Mesenchymal stem cell (in vitro differentiated cells and primary cell): ENCODE measurements at regions not wholly inside any gene's neighbourhood (a gene's known extent, or its start where the extent isn't known, plus 50 kb on each side); places are given as distances from the start of the nearest gene placed in this dataset.

Experiments used
- DNase-seq: peaks from one replicate; pipeline ENCODE4 v3.0.0-alpha.2; 2013
- H2AFZ ChIP-seq: one replicate; pipeline ENCODE4 v1.6.1; 2013; ENCODE audit warnings: low read depth, mild to moderate bottlenecking, control low read depth, inconsistent platforms, low read length, moderate library complexity
- H2AK5ac ChIP-seq: 2 replicates; pipeline ENCODE4 v1.6.1; 2013; ENCODE audit warnings: low read length, moderate library complexity, mild to moderate bottlenecking, inconsistent platforms; ENCODE audit not compliant: severe bottlenecking
- H2BK120ac ChIP-seq: one replicate; pipeline ENCODE4 v1.6.1; 2013; ENCODE audit warnings: low read depth, mild to moderate bottlenecking, inconsistent platforms, low read length, moderate library complexity
- H2BK12ac ChIP-seq, 2 experiments: one replicate each; pipeline ENCODE4 v1.6.1; 2013; ENCODE audit warnings: inconsistent platforms in 2 of 2, low read length in 2 of 2, mild to moderate bottlenecking in 2 of 2, moderate library complexity in 2 of 2, control low read depth in 1 of 2
- H2BK15ac ChIP-seq: one replicate; pipeline ENCODE4 v1.6.1; 2013; ENCODE audit warnings: mild to moderate bottlenecking, low read depth, inconsistent platforms; ENCODE audit not compliant: poor library complexity, severe bottlenecking
- H2BK5ac ChIP-seq: 2 replicates; pipeline ENCODE4 v1.6.1; 2013; ENCODE audit warnings: low read depth, mild to moderate bottlenecking, low read length, control low read depth, inconsistent platforms; ENCODE audit not compliant: poor library complexity, severe bottlenecking
- H3K14ac ChIP-seq, 2 experiments: one replicate each; pipeline ENCODE4 v1.6.1; 2013; ENCODE audit warnings: inconsistent platforms in 2 of 2, low read length in 2 of 2, control low read depth in 1 of 2, mild to moderate bottlenecking in 1 of 2, moderate library complexity in 1 of 2
- H3K18ac ChIP-seq, 2 experiments: one replicate each; pipeline ENCODE4 v1.6.1; 2013; ENCODE audit warnings: inconsistent platforms in 2 of 2, low read length in 2 of 2, control low read depth in 1 of 2, low read depth in 1 of 2, mild to moderate bottlenecking in 1 of 2
- H3K23ac ChIP-seq, 2 experiments: one replicate each; pipeline ENCODE4 v1.6.1; 2013; ENCODE audit warnings: inconsistent platforms in 2 of 2, low read length in 2 of 2, mild to moderate bottlenecking in 2 of 2, moderate library complexity in 2 of 2, control low read depth in 1 of 2
- H3K27ac ChIP-seq: 2 replicates; pipeline ENCODE4 v1.5.1; 2013; ENCODE audit warnings: mild to moderate bottlenecking, moderate library complexity, low read length, control low read depth, inconsistent platforms; ENCODE audit not compliant: poor library complexity, severe bottlenecking
- H3K27me3 ChIP-seq, 2 experiments: 2 replicates each; pipeline versions ENCODE4 v1.6.1 to v1.7.0; 2013; ENCODE audit warnings: low read length in 2 of 2, mild to moderate bottlenecking in 2 of 2, moderate library complexity in 2 of 2, control low read depth in 1 of 2, inconsistent platforms in 1 of 2; ENCODE audit not compliant: control insufficient read depth in 1 of 2, insufficient read depth in 1 of 2
- H3K36me3 ChIP-seq, 2 experiments: 2 replicates each; pipeline versions ENCODE4 v1.6.1 to v1.7.0; 2013; ENCODE audit warnings: low read length in 2 of 2, control low read depth in 1 of 2, inconsistent platforms in 1 of 2, low read depth in 1 of 2, mild to moderate bottlenecking in 1 of 2; ENCODE audit not compliant: insufficient read depth in 2 of 2, control insufficient read depth in 1 of 2
- H3K4ac ChIP-seq, 2 experiments: one replicate each; pipeline ENCODE4 v1.6.1; 2013; ENCODE audit warnings: inconsistent platforms in 2 of 2, low read length in 2 of 2, mild to moderate bottlenecking in 2 of 2, moderate library complexity in 2 of 2, control low read depth in 1 of 2, low read depth in 1 of 2
- H3K4me1 ChIP-seq: 2 replicates; pipeline ENCODE4 v1.6.1; 2013; ENCODE audit warnings: low read depth, low read length, control low read depth; ENCODE audit not compliant: control insufficient read depth, insufficient read depth
- H3K4me2 ChIP-seq: 2 replicates; pipeline ENCODE4 v1.6.1; 2013; ENCODE audit warnings: low read length, mild to moderate bottlenecking, inconsistent platforms; ENCODE audit not compliant: poor library complexity, severe bottlenecking
- H3K4me3 ChIP-seq, 2 experiments: 2 replicates each; pipeline versions ENCODE4 v1.5.1 to v1.7.0; 2013; ENCODE audit warnings: low read length in 2 of 2, mild to moderate bottlenecking in 2 of 2, control low read depth in 1 of 2, low read depth in 1 of 2; ENCODE audit not compliant: insufficient read depth in 1 of 2
- H3K79me1 ChIP-seq: replicated peaks from 2 replicates; pipeline ENCODE4 v1.6.1; 2013; ENCODE audit warnings: mild to moderate bottlenecking, control low read depth, low read length, inconsistent platforms; ENCODE audit not compliant: poor library complexity, severe bottlenecking
- H3K9ac ChIP-seq: 2 replicates; pipeline ENCODE4 v1.7.0; 2013; ENCODE audit warnings: mild to moderate bottlenecking, low read length, moderate library complexity
- H3K9me3 ChIP-seq: 2 replicates; pipeline ENCODE4 v1.7.0; 2013; ENCODE audit warnings: mild to moderate bottlenecking, low read length; ENCODE audit not compliant: control insufficient read depth
- H4K8ac ChIP-seq: one replicate; pipeline ENCODE4 v1.6.1; 2013; ENCODE audit warnings: inconsistent platforms, mild to moderate bottlenecking, low read length, moderate library complexity
- H4K91ac ChIP-seq: one replicate; pipeline ENCODE4 v1.6.1; 2013; ENCODE audit warnings: mild to moderate bottlenecking, low read length, inconsistent platforms
- WGBS: methylation state at CpG from one replicate; pipeline ENCODE4 v1.1.7; 2013; ENCODE audit warnings: mixed read lengths; 5-methylcytosine and 5-hydroxymethylcytosine counted together

DNA sequence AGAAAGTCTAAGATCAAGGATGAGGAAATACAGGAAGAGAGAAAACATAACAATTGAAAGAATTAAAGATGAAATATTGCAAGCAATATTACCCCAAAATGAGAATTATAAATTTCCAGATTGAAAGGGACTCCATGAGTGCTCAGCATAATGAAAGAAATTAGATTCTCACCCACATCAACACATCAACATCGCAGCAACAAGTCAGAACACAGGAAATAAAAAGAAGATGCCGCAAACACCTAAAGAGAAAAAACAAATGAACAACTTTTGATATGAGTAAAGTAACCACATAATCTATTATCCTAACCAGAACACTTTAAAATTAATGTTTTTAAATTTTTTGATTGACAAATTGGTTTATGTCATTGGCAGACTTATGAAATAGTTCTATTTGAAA is 318.3 kb upstream of the PTGER4 start:
- WGBS = 100% methylated on average over 1 of the region's 2 CpGs
- no peak overlapping the region for H2BK120ac ChIP-seq

DNA sequence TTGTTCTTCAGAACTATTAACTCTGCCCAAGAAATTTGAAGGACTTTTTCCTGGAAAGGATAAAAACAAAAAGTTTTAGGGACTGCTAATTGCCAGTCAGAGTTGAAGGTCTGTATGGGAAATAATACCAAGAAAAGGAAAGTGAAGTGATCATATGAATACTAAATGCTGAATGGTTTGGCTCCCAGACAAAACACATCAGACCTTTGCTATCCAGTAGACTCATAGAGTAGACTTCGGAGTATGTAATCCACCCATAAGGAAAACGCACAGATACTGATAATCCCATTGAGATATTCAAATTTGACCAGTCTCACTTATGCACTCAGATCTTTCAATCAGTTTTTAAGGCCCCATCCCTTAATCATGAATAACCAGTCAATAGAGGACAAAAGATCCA is 319.0 kb upstream of the PTGER4 start:
- Histone ChIP-seq H2BK120ac (no peak overlapping the region), H2AK5ac (no peak overlapping the region), H3K4me1 (no peaks in the 10 kb centered on the region), H2AFZ (no peak overlapping the region), H3K23ac (no peak overlapping the region), H4K8ac (no peak overlapping the region), H3K36me3 (no peaks in the 10 kb centered on the region), H3K9ac (no peak overlapping the region), H3K27ac (no peak overlapping the region), H4K91ac (no peak overlapping the region), H2BK5ac (no peak overlapping the region), H3K4me3 (no peak overlapping the region), H3K79me1 (no peaks in the 10 kb centered on the region), H3K4ac (no peak overlapping the region), H3K4me2 (no peak overlapping the region), H3K18ac (no peak overlapping the region), H2BK15ac (no peak overlapping the region), H2BK12ac (no peak overlapping the region), H3K9me3 (no peaks in the 10 kb centered on the region), H3K14ac (no peak overlapping the region), H3K27me3 (no peaks in the 10 kb centered on the region)
- 94% methylated on average over 2 of the region's 2 CpGs for WGBS
- no peak for DNase-seq

More for the DNA sequence above, 318.3 kb upstream of the PTGER4 start:
- Histone ChIP-seq H3K4me3 (no peak overlapping the region), H3K4me1 (no peaks in the 10 kb centered on the region), H3K18ac (no peak overlapping the region), H3K27me3 (no peaks in the 10 kb centered on the region), H3K4ac (no peak overlapping the region), H3K79me1 (no peaks in the 10 kb centered on the region), H3K23ac (no peak overlapping the region), H2BK5ac (no peak overlapping the region), H2AK5ac (no peak overlapping the region), H3K27ac (no peak overlapping the region), H3K4me2 (no peak overlapping the region), H2BK15ac (no peak overlapping the region), H3K9me3 (no peaks in the 10 kb centered on the region), H3K14ac (no peak overlapping the region), H2BK12ac (no peak overlapping the region), H3K36me3 (no peaks in the 10 kb centered on the region), H2AFZ (no peak overlapping the region), H4K8ac (no peak overlapping the region), H4K91ac (no peak overlapping the region), H3K9ac (no peak overlapping the region)
- no peak for DNase-seq

DNA sequence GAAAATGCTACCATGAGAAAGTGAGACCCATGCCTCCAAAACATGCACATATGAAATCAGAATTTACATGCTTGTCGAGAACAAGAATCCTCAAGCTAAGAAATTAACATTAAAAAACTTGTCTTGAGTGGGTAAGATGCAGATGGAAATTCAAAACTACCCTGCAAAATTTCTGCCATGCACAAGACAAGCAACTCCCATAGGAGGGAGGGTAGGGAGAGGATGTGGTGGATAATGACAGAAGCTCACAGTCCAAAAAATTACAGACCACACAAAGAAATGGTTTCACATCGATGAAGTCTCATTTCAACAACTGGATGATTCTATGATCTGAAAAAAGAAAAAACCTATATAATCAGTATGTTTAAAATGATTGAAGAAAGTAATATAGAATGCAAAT is 319.9 kb upstream of the PTGER4 start:
- H3K36me3 ChIP-seq = no peaks in the 10 kb centered on the region
- H2AFZ ChIP-seq = no peak overlapping the region
- no CpG with 5 or more reads among the region's 2 CpGs for WGBS
- no peak overlapping the region for H3K18ac ChIP-seq
- H3K4me1 ChIP-seq = no peaks in the 10 kb centered on the region
- H2AK5ac ChIP-seq = no peak overlapping the region
- H3K27me3 ChIP-seq = no peaks in the 10 kb centered on the region
- no peak overlapping the region for H3K27ac ChIP-seq
- H2BK120ac ChIP-seq = no peak overlapping the region
- H4K8ac ChIP-seq = no peak overlapping the region
- no peaks in the 10 kb centered on the region for H3K79me1 ChIP-seq
- no peak overlapping the region for H2BK12ac ChIP-seq
- H3K4me2 ChIP-seq = no peak overlapping the region
- no peak overlapping the region for H3K23ac ChIP-seq
- no peak overlapping the region for H2BK15ac ChIP-seq
- no peak overlapping the region for H3K4ac ChIP-seq
- no peak overlapping the region for H3K9ac ChIP-seq
- no peak for DNase-seq
- H3K4me3 ChIP-seq = no peak overlapping the region
- H3K9me3 ChIP-seq = no peaks in the 10 kb centered on the region
- H2BK5ac ChIP-seq = no peak overlapping the region
- H3K14ac ChIP-seq = no peak overlapping the region
- no peak overlapping the region for H4K91ac ChIP-seq

DNA sequence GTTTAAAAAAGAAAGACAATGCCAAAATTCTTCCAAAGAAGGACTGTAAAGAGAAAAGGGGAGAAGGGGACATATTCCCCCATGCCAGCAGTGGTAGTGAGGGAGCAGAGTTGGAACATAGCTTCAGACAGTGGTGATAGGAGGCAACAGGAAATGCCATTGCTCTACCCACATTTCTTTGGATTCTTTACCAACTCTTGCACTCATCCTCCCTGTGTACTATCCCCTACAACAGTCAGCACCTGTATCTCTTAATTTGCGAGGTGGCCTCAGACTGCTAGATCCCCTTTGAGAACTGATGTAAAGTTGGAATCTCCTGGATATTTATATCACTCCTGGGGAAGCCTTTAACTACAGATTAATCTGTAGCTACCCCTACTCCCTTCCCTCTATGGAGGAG is 320.6 kb upstream of the PTGER4 start:
- no peak overlapping the region for H3K18ac ChIP-seq
- DNase-seq = no peak

More for the DNA sequence above, 320.6 kb upstream of the PTGER4 start:
- no peak overlapping the region for H3K4me2 ChIP-seq
- no peaks in the 10 kb centered on the region for H3K27me3 ChIP-seq
- no peaks in the 10 kb centered on the region for H3K9me3 ChIP-seq
- no peak overlapping the region for H2BK120ac ChIP-seq
- no peak overlapping the region for H4K91ac ChIP-seq
- H3K4me3 ChIP-seq = no peak overlapping the region
- H3K36me3 ChIP-seq = no peaks in the 10 kb centered on the region
- H2BK5ac ChIP-seq = no peak overlapping the region
- no peak overlapping the region for H4K8ac ChIP-seq
- H3K4me1 ChIP-seq = no peaks in the 10 kb centered on the region
- H3K4ac ChIP-seq = no peak overlapping the region
- no peak overlapping the region for H2BK15ac ChIP-seq
- H2BK12ac ChIP-seq = no peak overlapping the region
- no peak overlapping the region for H2AFZ ChIP-seq
- H3K23ac ChIP-seq = no peak overlapping the region
- no peak overlapping the region for H3K14ac ChIP-seq
- H3K79me1 ChIP-seq = no peaks in the 10 kb centered on the region
- no peak overlapping the region for H3K27ac ChIP-seq
- H3K9ac ChIP-seq = no peak overlapping the region
- no CpG with 5 or more reads among the region's 1 CpG for WGBS
- no peak overlapping the region for H2AK5ac ChIP-seq
